ENCODE measurements at regions not wholly inside any gene's neighbourhood (a gene's known extent, or its start where the extent isn't known, plus 50 kb on each side); places are given as distances from the start of the nearest gene placed in this dataset.

DNA sequence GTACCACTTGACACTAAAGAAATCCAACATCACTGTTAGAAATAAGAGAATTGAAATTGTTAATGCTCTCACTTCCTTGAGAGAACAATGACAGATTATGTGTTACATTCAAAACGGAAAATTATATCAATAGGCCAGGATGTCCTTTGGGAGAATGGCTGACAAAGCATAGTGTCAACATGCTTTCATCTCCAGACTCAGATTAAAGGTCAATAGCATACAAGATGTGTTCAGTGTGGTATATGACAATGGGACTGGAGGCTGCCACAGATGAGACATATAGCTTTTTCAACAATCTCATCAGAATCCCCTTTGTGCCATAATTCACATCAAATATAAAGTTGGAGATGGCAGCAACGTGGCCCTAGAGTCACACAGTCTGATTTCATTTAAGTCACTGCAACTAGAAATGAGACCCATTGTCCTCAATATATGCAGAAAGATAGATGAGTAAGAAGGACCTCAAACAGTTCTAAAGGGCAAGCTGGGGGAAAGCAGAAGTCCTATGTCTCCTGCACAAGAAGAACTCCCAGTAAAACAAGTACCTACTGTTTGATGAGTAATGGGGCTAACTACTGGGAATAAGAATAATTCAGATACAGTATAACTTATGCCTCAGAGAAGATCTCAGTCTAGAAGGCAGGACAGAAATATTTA is 327.9 kb downstream of the TTLL7 start:
- DNase-seq = no peak

DNA sequence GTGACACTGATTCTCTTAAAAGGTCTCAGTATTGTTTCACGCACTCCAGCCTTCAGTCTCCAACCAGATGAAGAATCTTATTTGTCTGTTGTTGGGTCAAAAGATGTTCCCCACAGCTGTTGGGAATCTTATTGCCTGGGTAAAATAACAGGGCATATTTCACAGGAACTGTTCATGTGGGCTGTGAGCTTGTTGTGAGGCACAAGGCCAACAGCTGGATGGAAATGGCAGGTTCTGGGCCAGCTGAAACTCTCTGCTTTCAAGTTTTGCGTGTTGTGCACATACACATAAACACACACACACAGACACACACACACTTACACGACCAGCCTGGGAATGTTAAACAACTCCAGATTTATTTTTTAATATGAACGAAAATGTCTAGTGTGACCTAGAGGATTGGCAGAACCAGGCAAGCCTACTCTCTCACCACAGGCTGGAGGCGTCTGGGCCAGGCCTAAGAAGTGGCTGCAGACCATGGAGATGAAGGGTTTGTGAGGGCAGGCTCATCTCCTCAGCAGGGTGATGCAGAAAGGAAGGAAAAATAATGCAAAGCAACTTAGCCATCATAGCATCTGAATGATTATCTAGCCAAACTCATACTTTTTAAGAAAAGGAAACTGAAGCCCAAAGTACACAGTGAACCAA is 357.0 kb downstream of the TTLL7 start:
- no peak for DNase-seq

DNA sequence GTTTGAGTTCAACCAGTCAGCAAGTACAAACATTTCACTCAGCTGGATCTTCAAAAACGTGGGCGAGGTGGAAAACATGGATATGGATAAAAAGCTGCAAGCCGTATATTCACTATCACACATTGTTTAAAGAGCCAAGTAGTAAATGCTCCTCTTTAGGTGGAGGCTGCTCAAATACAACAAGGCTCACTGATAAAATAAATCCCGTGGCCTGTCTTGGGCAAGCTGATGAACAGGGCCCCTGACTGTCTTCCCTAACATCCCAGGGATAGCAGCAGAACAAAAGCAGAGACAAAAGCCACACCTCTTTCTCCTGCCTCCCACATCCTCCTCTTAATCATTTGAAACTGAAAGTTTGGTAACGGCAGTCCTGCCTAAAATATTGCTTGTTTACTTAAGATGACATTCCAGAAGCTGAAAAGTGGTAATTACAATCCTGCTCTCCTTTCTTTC is 357.7 kb downstream of the TTLL7 start:
- DNase-seq = no peak

DNA sequence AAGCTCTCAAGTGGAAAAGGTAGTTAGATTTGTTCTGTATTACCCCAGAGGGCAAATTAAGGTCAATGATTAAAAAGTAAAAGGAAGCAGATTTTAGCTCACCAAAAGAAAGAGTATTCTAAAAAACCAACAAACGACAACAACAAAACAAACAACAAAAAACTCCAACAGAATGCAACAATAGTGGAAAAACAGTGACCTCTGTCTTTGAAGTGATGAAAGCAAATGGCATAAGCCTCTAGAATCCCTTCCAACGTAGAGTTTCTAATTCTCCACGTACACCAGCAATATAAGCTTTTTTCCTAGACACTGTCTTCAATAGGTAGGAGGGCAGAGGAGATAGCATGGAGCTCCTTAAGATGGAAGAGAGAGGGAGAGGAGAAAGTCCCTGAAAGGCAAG is 359.1 kb downstream of the TTLL7 start:
- no peak for DNase-seq

DNA sequence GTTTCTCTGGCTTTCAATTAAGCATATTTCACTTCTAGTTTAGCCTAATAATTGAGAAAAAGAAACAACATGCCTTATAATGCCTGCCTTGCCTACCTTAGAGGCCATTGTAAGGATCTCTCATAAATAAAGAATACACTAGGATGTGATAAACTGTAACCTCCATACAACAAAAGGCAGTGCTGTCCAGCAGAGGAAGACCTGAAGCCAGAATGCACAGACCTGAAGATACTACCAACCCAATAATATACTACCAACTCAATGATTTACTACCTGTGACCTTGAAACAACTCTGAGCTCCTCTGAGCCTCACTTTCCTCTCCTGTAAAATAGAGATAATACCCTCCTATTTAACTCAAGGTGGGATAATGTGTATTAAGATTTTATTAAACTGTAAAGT is 361.3 kb downstream of the TTLL7 start:
- DNase-seq = no peak

DNA sequence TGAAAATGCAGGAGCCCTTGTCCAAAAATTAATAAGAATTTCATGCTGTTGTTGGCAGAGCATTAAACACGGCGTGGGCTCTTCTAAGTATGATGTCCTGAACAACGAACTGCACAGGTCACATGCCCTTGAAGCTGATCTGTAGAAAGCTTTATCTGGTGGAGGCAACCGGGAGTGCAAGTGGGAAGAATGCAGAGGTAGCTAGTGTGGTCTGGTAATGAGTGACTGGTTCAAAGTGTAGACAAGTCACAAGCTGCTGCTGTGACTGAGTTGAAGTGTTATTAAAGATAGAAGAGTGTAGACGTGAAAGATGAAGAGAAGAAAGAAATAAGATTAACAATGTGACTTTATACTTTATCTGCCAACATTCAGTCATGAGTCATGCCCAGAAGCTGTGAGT is 361.9 kb downstream of the TTLL7 start:
- DNase-seq = no peak

DNA sequence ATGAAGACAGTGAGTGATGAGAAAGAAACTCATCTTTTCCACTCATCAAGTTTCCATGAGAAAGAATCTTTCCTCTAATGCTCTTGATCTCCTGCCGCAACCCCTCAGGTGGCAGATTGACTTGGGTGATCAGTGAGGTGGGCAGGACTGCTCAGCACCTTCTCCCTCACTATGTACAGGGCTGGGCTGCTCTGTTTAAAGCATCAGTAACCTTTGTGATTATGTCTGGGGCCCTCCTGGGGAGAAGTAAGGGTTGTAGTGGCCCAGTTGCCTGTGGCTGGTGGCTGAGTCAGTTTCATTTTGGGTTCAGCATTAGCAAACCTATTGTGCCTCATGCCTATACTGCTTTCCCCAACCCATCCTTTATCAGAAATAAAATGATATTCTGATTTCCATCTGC is 366.0 kb downstream of the TTLL7 start:
- no peak for DNase-seq

DNA sequence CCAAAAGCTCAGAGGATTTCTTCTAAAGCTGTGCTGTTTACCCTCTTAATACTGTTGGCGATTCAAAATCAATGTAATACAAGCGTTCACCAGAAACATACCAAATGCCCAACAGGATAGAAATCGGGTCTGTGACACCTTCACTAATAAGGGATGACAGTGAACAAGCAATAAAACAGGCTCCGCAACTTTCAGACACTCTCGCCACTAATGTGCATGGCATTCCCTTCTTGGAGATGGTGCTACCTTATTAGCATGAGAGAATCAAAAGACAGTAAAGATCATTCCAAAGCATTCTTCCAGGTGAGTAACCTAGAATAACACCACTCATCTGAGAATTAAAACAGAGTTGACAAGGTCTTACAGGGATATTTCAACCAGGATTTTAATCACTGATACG is 367.1 kb downstream of the TTLL7 start:
- no peak for DNase-seq

DNA sequence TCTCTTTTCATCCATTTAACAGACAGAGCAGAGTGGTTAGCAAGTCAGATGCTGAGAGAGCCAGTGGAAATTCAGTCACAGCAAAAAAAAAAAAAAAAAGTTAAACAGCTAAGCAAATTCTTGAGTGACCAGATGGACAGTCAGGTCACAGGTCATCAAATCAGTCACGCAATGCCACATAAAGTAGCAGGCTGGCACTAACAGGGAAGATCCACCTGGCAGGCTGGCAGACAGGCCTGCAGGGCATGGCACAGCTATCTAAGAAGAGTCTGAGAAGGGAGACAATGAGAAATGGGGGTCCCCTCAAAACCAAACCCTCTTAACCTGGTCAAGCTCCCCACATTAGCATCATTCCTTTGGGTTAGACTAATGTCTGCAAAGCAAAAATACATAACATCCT is 371.9 kb downstream of the TTLL7 start:
- DNase-seq = no peak

DNA sequence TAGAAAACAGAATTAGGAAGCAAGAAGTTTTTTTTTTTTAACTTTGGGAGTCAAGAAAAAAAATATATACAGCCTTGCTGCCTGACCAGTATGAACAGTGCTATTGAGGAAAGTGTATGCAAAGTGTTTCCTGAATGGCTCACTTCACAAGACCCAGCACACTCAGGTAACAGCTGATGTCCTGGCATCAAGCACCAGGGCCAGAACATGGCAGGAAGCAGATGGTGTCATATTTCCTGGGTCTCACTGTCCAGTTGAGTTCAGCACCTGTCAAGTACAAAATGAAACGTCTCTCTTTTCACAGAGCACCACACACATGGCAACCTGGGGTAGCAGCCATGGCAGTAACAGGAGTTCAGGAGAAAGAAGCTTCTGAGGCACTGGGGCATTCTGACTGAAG is 372.3 kb downstream of the TTLL7 start:
- DNase-seq = no peak

DNA sequence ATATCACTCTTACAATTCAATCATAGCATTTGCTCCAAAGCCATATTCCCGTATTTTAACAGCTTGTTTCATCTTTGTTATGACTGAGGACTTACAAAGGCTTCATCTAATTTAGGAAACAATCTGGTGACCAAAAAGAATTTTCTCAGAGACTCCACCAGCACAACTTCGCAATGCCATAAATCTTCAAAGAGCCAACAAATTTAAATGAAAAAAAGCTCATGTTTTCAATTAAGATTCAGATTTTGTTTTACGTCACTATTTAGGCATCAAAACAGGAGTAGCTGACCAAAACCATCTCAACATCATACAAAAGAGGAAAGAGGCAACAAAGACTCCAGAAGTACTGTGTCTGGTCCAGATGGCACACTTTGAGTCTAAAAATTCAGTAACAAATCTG is 373.3 kb downstream of the TTLL7 start:
- DNase-seq = no peak

DNA sequence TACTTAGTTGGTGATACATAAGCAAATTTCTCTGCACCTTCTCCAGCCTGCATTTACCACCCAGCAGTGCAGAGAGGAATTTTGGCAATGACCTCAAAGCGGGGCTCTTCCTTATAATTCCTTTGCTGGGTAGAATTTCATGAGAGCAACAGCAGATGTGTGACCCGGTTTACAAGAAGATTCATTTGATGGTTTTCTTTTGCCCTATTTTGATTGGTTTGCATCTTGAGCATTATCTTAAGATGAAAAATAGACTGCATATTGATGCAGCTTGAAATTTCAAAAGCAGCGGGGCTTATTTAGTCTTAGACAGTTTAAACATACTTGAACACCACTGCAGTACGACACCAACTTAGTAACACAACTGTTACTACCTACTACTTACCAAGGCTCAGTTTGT is 378.9 kb downstream of the TTLL7 start:
- DNase-seq = no peak

DNA sequence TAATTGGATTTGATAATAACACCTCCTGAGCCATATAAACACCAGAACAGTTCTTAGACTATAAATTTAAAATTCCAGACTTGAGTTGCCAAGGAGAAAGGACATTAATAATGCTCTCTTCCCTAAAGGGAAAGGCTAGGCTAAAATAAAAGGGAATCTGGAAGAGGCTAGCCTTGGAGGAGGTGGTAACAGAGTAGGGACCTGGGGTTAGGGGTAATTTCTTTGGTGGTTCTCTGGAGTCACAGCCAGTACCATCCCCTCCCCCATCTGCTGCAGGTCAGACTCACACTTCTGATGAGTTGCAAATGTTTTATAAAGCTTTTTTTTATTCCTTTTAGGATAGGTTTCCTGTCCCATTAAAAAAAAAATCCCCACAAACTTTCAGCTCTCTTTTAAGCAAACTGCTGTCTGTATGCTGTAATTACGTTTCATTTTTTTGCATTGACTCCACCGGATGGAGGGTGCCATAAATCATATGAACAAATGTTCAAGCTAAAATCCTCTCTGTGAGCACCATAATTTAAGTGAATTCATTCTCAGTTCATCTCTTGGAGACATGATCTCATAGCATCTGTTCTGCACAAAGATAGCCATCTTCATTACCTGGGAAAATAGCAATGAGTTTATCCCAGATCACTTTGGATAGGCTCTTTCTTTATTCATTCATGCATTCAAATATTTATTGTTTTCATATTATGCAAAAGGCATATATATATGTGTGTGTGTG is 379.6 kb downstream of the TTLL7 start:
- DNase-seq = no peak

DNA sequence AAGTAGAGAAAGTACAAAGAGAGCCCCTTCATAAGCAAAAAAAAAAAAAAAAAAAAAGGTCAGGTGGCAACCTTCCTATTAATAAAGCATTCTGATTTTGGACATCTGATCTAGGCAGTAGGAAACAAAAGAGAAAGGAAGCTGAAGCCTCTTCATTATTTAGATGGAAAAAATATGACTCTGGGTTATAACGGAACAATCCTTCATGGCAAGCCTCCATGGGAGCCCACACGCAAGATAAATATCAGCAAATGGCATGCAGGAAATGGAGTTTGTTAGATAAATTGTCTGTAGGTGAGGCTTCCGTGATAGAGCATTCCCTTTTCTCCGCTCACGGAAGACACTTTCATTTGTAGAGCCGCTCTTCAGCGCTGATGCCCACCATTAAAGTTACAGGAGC is 381.0 kb downstream of the TTLL7 start:
- no peak for DNase-seq

DNA sequence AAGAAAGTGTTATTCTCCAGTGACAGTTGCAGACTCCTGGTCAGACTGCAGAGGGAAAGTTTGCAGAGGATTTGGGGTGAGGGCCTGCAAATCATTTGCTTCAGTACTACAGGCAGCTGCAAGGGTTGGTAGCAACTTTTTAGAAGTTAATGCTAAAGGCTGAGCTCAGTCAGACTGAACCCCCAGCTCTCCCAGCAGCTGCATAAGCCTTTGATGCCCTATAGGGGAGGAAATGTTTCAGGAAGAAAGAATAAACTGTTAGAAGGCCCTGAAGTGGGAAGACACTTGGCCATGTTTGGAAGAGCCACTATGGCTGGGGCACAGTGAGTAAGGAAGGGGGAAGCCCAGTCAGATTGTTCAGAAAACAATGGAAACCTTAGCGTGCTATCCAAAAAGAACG is 383.6 kb downstream of the TTLL7 start:
- no peak for DNase-seq

DNA sequence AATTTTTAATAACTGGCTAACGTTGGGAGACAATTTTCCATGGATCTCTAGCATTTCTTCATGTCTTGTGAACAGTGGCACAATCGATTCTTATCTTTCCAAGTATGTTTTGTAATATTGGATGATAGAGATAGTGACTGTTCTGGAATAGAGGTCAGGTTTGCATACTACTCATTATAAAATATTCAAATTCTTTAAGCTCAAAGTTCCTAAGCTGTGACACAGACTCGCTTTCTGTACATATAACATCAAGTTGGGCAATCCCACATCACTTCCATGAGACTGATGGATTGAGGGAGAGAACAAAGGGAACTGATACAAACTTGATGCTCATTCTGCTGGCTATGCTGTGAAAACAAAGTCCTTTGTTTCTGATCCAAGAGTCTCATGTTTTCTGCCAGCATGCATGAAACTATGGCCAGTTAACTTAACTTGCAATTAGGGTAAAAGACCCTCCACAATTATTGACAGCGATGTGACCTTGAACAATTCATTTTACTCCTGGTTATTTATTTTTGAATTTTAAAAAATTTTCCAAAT is 392.4 kb downstream of the TTLL7 start:
- no peak for DNase-seq

DNA sequence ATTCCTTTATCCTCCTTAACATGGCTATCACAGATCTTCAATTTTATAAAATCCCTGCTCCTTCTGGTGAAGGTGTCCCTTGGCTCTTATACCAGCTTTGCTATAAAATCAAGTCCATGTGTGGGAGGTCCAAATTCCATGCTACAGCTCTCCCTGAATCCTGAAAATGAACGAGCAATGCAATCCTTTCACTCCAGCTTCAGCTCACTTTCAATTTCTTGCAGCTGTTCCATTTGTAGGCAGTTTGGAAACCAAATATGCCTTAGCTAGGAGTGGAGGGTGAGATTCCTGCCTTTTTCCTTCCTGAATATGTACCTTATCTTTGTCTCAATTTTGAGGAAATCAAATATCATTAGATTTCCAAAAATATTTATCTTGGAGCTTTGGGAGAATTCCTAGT is 402.6 kb downstream of the TTLL7 start:
- no peak for DNase-seq

DNA sequence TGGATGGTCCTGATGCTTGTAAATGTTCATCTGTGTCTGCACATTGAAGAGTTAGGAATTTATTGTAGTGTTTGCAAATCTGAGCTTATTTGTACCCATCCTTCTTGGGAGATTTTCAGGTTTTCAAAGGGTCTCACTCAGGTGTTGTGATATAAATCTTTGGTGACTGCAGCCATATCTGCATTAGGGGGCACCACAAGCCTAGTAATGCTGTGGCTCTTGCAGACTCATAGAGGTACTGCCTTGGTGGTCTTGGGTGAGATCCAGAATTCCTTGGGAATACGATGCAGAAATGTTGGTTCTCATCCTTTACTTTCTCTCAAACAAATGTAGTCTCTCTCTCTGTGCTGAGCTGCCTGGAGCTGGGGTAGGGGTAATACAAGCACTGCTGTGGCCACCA is 405.9 kb downstream of the TTLL7 start:
- DNase-seq = no peak

DNA sequence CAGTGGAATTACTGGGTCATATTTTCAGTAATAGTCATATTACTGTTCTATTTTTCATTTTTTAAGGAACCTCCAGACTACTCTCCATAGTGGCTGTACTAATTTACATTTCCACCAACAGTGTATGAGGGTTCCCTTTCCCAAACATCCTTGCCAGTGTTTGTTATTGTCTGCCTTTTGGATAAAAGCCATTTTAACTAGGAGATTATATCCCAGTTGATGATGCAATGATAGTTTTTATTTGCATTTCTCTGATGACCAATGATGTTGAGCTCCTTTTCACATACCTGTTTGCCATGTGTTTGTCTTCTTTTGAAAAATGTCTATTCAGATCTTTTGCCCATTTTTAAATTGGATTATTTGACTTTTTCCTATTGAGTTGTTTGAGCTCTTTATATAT is 410.8 kb downstream of the TTLL7 start:
- DNase-seq = no peak

DNA sequence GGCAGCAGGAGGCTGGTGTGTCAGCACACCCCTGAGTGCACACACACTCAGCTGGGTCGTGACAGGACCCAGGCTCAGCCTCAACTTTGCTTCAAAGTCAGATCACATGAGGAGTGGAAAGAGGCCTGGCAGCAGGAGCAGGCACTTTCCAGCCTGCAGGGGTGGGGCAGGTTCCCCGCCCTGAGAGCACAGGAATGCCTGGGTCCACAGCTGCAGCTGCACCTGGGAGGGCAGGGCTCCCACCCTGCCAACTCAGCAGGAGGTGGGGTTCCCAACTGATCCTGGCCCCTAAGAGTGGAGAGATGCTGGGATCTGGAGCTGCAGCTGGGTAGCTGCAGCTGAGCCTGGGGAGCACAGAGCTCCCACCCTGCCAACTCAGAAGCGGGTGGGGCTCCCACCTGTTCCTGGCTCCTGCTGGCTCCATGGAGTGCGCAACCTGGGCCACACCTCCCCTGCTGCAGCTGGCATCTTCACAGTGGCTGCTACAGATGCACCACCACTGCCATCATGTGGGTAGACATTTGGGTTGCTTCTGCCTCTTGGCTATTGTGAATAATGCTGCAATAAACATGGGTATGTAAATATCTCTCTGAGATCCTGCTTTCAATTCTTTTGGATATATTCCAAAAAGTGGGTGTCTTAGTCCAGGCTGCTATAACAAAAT is 415.4 kb downstream of the TTLL7 start:
- DNase-seq = no peak

DNA sequence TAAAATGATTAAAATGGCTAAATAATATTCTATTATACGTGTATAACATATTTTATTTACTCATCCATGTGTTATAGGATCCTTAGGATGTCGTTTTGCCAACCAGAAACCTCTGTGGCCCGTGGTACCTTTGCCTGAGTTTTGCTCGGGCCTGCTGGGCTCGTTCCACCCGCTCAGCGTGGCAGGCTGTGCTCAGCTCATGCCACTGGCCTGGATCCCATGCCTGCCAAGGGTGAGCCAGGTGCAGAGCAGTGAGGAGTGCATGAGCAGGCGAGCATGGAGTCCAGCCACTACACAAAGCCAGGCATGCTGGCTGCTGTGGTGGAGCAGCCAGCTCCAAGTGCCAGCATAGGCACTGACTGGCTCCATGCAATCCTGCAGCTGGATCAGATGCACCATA is 417.2 kb downstream of the TTLL7 start:
- DNase-seq = no peak

DNA sequence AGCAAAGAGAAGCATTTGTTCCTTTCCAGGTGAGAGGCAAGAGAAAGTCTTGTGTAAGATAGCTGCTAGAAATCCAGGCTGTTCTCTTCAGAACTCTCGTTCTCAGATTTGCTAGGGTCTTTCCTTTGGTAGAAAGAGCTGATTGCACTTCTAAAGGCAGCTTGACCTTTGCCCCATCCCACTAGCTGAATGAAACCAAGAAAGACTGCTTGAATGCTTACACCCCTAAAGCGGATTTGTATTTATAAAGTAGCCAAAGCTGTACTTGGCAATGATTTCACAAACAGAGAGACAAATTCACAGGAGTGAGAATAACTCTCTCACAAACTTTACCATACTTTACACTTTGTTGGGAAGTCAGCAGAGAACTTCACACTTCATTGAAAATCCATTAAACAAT is 424.1 kb downstream of the TTLL7 start:
- no peak for DNase-seq

DNA sequence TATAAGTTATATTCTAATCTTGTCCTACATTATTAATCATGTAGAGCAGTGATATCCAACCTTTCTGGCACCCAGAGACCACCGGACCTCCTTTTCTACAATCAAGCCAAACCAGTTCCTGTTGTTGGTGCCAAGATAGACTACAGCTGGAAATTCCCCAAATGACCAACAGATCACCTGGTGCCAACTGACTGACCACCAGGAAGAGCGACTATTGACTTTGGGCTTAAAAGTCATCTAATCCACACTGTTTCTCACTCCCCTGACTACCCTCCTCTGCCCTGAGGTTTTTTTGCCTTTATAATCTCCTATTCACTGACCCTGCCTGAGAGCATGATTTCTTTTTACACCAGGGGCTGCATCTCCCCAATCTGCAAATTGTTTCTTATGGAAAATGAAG is 425.2 kb downstream of the TTLL7 start:
- no peak for DNase-seq

DNA sequence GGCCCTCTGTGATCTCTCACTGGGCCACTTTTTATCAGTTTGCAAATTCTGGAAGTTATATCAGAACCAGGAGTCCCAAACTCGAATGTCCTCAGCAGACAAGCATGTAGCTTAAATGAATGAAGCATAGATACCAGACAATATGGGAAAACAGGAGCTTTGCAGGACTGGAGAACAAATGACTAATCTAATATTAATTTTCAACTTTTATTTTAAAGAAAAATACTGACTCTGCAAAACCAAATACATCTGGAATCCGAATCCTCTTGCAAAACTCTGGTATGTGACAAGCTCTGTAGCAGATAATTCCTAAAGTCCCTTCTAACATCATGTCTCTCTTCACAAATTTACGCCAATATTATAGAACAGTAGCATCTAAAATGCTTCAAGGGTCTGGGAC is 427.4 kb downstream of the TTLL7 start:
- no peak for DNase-seq
